ENCODE measurements at regions not wholly inside any gene's neighbourhood (a gene's known extent, or its start where the extent isn't known, plus 50 kb on each side); places are given as distances from the start of the nearest gene placed in this dataset.
"Not testable (repeated sequence)": the region's sequence is repeated elsewhere in the genome, so short reads cannot be mapped to it uniquely, and the experiment has no call there.

GRCh38 chr7:32645255-32645654, 150.0 kb downstream of the AVL9 start:
- not testable (repeated sequence) for DNase-seq

- DNase-seq = no peak
Observed at GRCh38 chr7:32643194-32643593, 147.9 kb downstream of the AVL9 start.

GRCh38 chr7:32639122-32639521, 143.8 kb downstream of the AVL9 start:
- no peak for DNase-seq

GRCh38 chr7:32638479-32639121, 143.3 kb downstream of the AVL9 start:
- not testable (repeated sequence) for DNase-seq
